Testis (tissue), 2 donors: ENCODE measurements at regions not wholly inside any gene's neighbourhood (a gene's known extent, or its start where the extent isn't known, plus 50 kb on each side); places are given as distances from the start of the nearest gene placed in this dataset.

Source experiments
- DNase-seq: peaks from one replicate; pipeline ENCODE4 v3.0.0-alpha.2; 2019
- H3K27ac ChIP-seq, 2 donors: fragments of 200-600 bp; sonication (generic); one replicate each; pipeline ENCODE4 v1.5.1; 2019
- H3K27me3 ChIP-seq: fragments of 200-600 bp; sonication (generic); one replicate; pipeline ENCODE4 v1.5.1; 2019
- H3K36me3 ChIP-seq: fragments of 200-600 bp; sonication (generic); one replicate; pipeline ENCODE4 v1.5.1; 2017; ENCODE audit warnings: low read depth; ENCODE audit errors: missing control alignments
- H3K4me1 ChIP-seq: fragments of 200-600 bp; sonication (generic); one replicate; pipeline ENCODE4 v1.5.1; 2019
- H3K4me3 ChIP-seq, 2 donors: fragments of 200-600 bp; sonication (generic); one replicate each; pipeline ENCODE4 v1.5.1; 2017 to 2019
- H3K9me3 ChIP-seq: fragments of 200-600 bp; sonication (generic); one replicate; pipeline ENCODE4 v1.5.1; 2017
- POLR2A ChIP-seq: fragments of 450-650 bp; IDR thresholded peaks from one replicate; pipeline ENCODE4 v1.6.1; 2017; ENCODE audit warnings: antibody characterized with exemption, mild to moderate bottlenecking, moderate library complexity
- WGBS, 2 donors: methylation state at CpG; one replicate each; pipeline ENCODE4 v1.1.5; 2018; 5-methylcytosine and 5-hydroxymethylcytosine counted together
- intact Hi-C: fragments of 100-400 bp; cut with DNase I; formaldehyde crosslinking; loops from one replicate; pipeline ENCODE4 v1.15.1; 2023; ENCODE audit warnings: low total_unique reads
- TF ChIP-seq, protein P1 (sequence below), 3 experiments: fragments of 450-650 bp in 2 of 3; fragments of 200-600 bp in 1 of 3; sonication (generic) in 1 of 3; IDR thresholded peaks; one replicate each; pipeline ENCODE4 v1.5.1; 2016 to 2019; ENCODE audit warnings: antibody characterized with exemption in 3 of 3, mild to moderate bottlenecking in 2 of 3, moderate library complexity in 1 of 3

DNA sequence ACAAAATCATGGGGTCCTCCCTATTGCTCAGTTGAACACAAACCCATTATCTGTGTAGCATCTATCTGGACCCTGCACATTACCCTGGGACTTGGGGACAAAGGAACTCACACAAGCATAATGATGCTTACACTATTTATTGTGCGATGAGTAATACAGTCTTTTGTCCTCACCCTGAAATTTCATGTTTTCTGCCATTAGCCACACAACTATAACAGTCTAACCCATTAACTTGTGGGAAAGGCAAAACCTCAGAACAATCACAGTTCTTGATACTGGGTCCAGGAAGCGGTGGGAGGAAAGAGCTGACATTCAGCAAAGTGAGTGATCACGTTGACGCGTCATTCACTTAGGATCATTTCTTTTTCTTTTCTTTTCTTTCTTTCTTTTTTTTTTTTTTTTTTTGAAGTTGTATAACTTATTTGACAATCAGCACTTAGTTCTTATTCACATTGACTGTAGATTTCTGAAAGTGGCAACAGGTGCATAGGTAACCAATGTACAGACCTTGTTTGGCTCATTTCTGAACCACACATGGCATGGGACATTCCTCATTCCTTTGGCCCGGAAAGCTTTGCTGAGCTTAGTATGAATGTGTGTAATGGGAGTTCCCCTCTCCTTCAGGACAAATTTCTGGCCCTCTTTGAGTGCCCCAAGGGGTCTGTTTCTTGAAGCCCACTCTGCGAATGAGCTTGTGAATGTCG is 94.8 kb upstream of the CNKSR3 start:
- Histone ChIP-seq H3K4me1 (no peaks in the 10 kb centered on the region), H3K27me3 (no peaks in the 10 kb centered on the region), H3K36me3 (no peaks in the 10 kb centered on the region), H3K9me3 (no peaks in the 10 kb centered on the region), H3K4me3 (no peak overlapping the region), H3K27ac (no peak overlapping the region)
- 82 to 91% methylated on average over 8 of the region's 8 CpGs for WGBS, 2 donors
- intact Hi-C loops, result no loop called here
- no peak for TF ChIP-seq POLR2A
- no peak for DNase-seq

DNA sequence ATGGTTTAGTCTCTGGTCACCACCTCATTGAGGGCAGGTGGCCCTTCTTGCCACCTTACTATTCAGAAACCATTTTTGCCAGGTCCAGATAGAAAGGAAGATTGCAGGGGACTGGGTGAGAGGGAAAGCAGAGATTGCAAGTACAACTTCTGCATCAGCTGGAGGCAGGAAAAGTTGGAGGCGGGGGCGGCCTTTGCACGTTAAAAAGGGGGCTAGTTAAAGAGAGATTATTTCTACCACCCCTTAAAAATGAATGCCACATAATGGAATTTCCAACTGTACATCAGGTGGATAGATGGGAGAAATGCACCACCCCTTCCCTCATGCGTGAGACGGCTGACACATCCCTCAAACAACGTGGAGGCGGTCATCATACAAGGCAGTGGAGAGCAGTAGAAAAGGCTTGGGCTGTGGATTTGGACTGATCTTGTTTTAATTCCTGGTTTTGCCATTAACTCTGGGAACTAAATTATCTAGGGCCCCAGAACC is 95.4 kb upstream of the CNKSR3 start:
- Histone ChIP-seq H3K27ac (no peak overlapping the region), H3K9me3 (no peaks in the 10 kb centered on the region), H3K4me1 (no peaks in the 10 kb centered on the region), H3K4me3 (no peak overlapping the region), H3K36me3 (no peaks in the 10 kb centered on the region), H3K27me3 (no peaks in the 10 kb centered on the region)
- intact Hi-C loops, result no loop called here
- no peak for DNase-seq
- TF ChIP-seq, protein P1, sequence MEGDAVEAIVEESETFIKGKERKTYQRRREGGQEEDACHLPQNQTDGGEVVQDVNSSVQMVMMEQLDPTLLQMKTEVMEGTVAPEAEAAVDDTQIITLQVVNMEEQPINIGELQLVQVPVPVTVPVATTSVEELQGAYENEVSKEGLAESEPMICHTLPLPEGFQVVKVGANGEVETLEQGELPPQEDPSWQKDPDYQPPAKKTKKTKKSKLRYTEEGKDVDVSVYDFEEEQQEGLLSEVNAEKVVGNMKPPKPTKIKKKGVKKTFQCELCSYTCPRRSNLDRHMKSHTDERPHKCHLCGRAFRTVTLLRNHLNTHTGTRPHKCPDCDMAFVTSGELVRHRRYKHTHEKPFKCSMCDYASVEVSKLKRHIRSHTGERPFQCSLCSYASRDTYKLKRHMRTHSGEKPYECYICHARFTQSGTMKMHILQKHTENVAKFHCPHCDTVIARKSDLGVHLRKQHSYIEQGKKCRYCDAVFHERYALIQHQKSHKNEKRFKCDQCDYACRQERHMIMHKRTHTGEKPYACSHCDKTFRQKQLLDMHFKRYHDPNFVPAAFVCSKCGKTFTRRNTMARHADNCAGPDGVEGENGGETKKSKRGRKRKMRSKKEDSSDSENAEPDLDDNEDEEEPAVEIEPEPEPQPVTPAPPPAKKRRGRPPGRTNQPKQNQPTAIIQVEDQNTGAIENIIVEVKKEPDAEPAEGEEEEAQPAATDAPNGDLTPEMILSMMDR (IDR thresholded peaks at IDR 0.05), result no peak
- no peak for TF ChIP-seq POLR2A
- WGBS, 2 donors, result 91 to 92% methylated on average over 7 of the region's 7 CpGs

DNA sequence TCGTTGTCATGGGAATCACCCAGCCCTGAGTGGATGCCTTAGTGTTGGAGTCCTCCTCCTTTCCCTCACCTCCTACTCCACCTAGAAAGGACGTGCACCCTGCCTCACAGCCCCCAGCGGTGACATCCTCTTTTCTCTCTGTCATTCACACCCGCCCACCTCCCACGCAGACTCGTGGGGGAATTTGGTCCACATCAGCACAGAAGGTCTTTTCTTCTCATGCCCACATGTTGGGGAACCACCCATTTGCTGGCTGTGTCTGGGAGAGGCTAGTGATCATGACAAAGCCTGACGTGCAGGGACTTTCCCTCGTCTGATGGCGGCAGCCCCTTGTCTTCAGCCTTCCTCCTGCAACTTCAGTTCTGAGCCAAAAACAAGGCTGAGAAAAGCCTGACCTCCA is 96.0 kb upstream of the CNKSR3 start:
- WGBS, 2 donors, result 72% methylated on average over 9 of the region's 9 CpGs
- no peaks in the 10 kb centered on the region for H3K9me3 ChIP-seq
- peak; percentile 15 for DNase-seq
- no peaks in the 10 kb centered on the region for H3K36me3 ChIP-seq
- no peak overlapping the region for H3K4me3 ChIP-seq
- no peak overlapping the region for H3K27ac ChIP-seq
- intact Hi-C loops, result no loop called here
- H3K4me1 ChIP-seq, result no peaks in the 10 kb centered on the region
- H3K27me3 ChIP-seq, result no peaks in the 10 kb centered on the region
- TF ChIP-seq, protein P1 (IDR thresholded peaks at IDR 0.05), result no peak
- TF ChIP-seq POLR2A, result no peak

DNA sequence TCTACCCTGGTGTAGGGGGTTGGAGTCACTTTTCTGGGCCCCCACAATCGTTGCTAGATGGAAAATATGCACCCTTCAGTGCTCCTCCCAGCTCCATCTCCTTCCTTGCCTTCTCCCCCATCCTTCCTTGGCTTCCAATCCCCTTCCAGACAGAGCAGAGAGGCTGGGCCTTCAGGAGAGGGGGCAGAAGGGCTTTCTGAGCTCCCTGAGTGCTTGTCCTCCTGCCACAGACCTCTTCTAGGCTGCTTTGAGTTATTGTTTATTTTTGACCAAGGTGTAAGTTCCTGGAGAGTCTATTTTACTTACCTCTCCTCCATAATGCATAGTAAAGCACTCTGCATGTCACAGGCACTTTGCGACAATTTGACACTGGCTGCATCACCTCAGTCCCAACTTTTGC is 96.4 kb upstream of the CNKSR3 start:
- Histone ChIP-seq H3K27ac (no peak overlapping the region), H3K27me3 (no peaks in the 10 kb centered on the region), H3K9me3 (no peaks in the 10 kb centered on the region), H3K4me3 (no peak overlapping the region), H3K4me1 (no peaks in the 10 kb centered on the region), H3K36me3 (no peaks in the 10 kb centered on the region)
- no peak for TF ChIP-seq POLR2A
- TF ChIP-seq, protein P1 (IDR thresholded peaks at IDR 0.05), result no peak
- 65 to 68% methylated on average over 2 of the region's 2 CpGs for WGBS, 2 donors
- DNase-seq, result no peak
- intact Hi-C loops, result no loop called here

DNA sequence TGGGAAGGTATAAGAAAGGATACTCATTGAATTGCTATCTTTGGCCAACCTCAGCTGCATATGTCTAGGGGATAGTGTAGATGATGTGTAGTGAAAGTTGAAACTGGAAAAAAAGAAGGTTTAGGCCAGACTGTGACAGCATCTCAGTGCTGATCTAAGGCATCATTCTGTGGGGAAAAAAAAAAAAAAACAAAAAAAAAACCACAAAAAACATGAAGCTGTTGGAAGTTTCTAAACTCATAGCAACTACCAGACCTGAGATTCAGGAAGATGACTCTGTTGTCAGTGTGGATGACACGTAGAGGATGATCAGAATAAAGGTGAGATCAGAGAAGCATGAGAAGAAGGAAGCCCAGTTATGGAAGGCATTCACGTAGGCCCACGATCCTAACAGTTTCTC is 100.8 kb upstream of the CNKSR3 start:
- no peak overlapping the region for H3K27ac ChIP-seq
- DNase-seq, result no peak
- H3K9me3 ChIP-seq, result no peaks in the 10 kb centered on the region
- no peaks in the 10 kb centered on the region for H3K36me3 ChIP-seq
- TF ChIP-seq, protein P1 (IDR thresholded peaks at IDR 0.05), result no peak
- no peak for TF ChIP-seq POLR2A
- no peaks in the 10 kb centered on the region for H3K4me1 ChIP-seq
- intact Hi-C loops, result no loop called here
- H3K27me3 ChIP-seq, result no peaks in the 10 kb centered on the region
- WGBS, 2 donors, result 90 to 92% methylated on average over 3 of the region's 3 CpGs
- no peak overlapping the region for H3K4me3 ChIP-seq
